Coronary artery (tissue), 2 donors: ENCODE measurements at regions not wholly inside any gene's neighbourhood (a gene's known extent, or its start where the extent isn't known, plus 50 kb on each side); places are given as distances from the start of the nearest gene placed in this dataset.

Experiments
- DNase-seq: peaks from one replicate; pipeline ENCODE4 v3.0.0-alpha.2; 2017; ENCODE audit warnings: low spot score
- H3K27ac ChIP-seq, 2 donors: fragments of 200-600 bp; sonication (generic); one replicate each; pipeline ENCODE4 v1.5.1; 2016 to 2019
- H3K4me3 ChIP-seq: fragments of 200-600 bp; sonication (generic); 2 replicates; pipeline ENCODE4 v1.5.1; 2016; ENCODE audit warnings: mild to moderate bottlenecking, moderate library complexity
- TF ChIP-seq, protein P1 (sequence below): fragments of 200-600 bp; sonication (generic); IDR thresholded peaks from one replicate; pipeline ENCODE4 v1.5.1; 2019; ENCODE audit warnings: antibody characterized with exemption

DNA sequence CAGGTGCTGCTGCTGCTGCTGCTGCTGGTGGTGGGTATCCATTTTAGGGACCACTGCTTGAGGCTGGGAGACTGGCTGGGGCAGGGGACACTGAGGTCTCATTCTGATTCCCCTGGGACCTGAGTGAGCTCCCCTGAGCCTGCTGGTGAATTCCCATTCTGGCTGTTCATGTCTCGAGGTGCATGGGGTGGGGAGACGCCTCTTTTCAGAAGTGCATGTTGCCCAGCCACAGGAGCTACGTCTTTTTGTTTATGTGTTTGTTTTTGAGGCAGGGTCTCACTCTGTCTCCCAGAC, 133.4 kb downstream of the RHOU start:
- H3K4me3 ChIP-seq: no peak overlapping the region
- no peak for DNase-seq
- H3K27ac ChIP-seq: no peak overlapping the region
- TF ChIP-seq, protein P1, sequence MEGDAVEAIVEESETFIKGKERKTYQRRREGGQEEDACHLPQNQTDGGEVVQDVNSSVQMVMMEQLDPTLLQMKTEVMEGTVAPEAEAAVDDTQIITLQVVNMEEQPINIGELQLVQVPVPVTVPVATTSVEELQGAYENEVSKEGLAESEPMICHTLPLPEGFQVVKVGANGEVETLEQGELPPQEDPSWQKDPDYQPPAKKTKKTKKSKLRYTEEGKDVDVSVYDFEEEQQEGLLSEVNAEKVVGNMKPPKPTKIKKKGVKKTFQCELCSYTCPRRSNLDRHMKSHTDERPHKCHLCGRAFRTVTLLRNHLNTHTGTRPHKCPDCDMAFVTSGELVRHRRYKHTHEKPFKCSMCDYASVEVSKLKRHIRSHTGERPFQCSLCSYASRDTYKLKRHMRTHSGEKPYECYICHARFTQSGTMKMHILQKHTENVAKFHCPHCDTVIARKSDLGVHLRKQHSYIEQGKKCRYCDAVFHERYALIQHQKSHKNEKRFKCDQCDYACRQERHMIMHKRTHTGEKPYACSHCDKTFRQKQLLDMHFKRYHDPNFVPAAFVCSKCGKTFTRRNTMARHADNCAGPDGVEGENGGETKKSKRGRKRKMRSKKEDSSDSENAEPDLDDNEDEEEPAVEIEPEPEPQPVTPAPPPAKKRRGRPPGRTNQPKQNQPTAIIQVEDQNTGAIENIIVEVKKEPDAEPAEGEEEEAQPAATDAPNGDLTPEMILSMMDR: no peak

DNA sequence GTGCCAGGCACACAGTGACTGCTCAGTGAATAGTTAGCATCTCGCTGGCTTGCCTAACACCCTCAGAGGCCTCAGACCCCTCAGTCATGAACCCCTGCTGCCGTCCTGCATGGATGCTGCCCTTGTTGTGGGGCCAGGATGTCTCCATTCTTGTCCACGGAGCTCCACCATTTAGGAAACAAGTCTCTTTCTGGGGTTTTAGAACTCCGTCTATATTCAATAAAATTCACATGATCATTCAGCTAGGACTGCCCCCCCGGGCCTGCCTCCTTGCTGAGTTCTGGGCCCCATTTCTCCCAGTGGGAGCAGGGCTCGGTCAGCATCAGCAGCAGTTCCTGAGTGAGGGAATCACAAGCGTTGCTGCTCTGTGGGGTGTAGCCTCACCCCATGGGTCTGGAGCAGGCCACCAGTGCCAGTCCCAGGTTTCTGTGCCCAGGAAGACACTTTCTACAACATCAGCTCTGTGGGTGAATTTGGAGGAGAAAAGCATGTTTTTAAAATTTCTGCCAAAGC, 134.1 kb downstream of the RHOU start:
- no peak for DNase-seq
- H3K27ac ChIP-seq: no peak overlapping the region
- TF ChIP-seq, protein P1: no peak

DNA sequence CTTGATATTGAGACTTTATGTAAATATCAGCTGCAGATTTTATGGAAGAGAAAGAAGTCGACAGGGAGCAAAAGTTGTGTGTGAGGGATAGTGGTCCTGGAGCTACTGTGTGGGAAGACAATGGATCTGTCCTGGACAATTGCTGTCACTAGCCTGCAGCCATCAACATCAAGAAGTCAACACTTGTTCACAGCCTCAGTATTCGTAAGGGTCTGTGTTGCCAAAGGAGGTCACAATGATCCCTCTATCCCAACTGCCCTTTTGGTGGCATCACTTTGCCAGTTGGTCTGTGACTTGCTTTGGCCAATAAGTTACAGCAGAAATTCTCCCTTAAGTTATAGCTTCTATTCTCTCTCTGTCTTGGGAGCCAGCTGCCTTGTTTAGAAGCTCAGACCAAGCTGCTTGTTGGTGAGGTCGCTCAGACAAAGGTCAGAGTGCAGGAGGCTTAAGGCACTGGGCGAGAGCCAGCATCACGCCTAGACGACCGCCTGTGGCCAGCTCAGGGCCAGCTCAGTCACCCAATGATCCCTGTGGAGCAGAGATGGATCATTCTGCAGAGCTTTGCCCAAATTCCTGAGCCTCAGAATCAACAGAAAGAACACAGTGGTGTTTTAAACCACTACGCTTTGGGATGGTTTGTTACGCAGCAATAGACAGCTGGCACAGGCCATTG, 134.9 kb downstream of the RHOU start:
- no peak for DNase-seq
- Histone ChIP-seq H3K4me3 (no peak overlapping the region), H3K27ac (no peak overlapping the region)
- TF ChIP-seq, protein P1: no peak

More for the DNA sequence above, 134.1 kb downstream of the RHOU start:
- H3K4me3 ChIP-seq: no peak overlapping the region

DNA sequence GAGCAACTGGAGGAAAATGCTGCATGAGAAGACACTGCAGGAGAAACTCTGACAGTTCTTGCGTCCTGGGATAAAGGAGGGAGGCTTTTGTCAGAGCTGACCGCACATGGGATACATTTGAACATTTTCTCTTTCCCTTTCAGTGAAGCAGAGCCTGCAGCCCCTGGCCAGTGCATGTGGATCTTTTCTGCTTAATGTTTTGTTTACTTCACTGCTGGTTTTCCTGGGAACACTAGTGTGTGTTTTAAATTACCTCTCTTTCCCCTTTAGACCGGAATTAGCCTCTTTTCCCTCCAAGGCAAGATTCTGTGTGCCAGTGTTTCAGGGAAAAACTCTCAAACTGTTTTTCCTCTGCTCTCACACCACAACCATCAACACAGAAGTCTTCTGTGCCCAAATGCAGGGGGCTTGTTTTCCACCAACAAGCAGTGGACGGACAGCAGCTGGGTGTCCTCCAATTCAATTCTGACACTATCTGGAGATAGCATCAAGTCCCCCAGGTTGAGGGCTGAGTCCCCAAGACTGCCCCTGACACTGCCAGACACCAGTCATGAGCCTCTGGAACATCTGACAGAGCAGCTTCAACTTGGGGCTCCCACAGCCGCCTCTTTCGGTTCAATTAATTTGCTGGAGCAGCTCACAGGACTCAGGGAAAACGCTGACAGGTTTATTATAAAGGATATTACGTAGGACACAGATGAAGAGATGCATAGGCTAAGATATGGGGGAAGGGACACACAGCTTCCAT, 136.2 kb downstream of the RHOU start:
- TF ChIP-seq, protein P1: no peak
- Histone ChIP-seq H3K27ac (no peak overlapping the region), H3K4me3 (no peak overlapping the region)
- no peak for DNase-seq

DNA sequence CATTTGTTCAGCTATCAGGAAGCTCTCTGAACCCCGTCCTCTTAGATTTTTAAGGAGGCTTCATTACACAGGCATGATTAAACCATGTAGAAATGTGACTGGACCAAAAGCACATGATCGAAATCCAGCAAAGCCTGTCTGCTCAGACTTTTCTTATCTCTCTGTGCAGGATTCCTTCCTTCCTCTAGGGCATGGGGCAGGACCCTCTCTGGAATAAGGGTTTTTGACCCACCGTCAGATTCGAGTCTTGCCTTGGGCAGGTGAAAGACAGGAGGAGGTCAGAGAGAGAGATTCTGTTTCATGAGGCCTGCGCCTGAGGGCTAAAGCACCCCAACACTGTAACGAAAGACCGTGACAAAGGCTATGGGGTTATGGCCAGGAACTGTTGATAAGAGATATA, 136.8 kb downstream of the RHOU start:
- TF ChIP-seq, protein P1: no peak
- H3K27ac ChIP-seq: no peak overlapping the region
- no peak overlapping the region for H3K4me3 ChIP-seq
- DNase-seq: no peak

DNA sequence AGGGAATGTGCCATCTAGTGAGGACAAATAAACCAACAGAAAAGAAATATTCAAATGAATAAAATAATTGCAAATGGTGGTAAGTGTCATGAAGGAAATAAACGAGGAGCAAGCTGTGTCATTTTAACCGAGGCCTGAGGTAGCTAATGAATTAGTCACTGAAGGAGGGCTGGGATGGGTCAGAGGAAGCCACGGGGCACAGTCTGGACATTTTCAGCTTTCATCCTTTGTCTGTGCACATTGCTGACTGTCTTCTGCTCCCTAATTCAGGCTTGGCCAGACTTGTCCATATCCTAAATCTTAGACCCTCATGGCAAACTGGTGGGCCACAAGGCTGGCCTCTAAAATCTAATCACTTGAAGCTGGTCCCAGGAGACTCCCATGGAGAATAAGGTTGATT, 138.4 kb downstream of the RHOU start:
- Histone ChIP-seq H3K27ac (no peak overlapping the region), H3K4me3 (no peak overlapping the region)
- no peak for DNase-seq
- TF ChIP-seq, protein P1: no peak

DNA sequence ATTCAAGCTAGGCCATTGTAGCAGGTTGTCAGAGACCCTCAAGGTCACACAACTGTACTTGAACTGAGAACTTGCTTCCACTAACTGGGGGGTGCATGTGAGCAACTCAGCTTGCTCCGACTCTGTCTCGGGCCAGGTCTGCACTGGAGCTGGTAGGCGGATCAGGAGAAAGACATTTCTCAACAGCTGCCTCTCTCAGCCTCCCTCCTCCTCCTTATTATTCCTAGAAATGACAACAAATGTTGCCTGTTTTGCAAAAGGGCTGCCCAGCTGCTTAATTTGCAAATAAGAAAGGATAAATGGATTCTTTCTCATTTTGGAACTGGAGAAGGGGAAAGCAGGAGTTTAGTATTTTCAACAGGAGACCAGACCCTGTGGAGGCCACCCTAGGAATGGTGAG, 140.5 kb downstream of the RHOU start:
- H3K4me3 ChIP-seq: no peak overlapping the region
- TF ChIP-seq, protein P1: no peak
- no peak overlapping the region for H3K27ac ChIP-seq
- peak; percentile 41 for DNase-seq
